ENCODE measurements at regions not wholly inside any gene's neighbourhood (a gene's known extent, or its start where the extent isn't known, plus 50 kb on each side); places are given as distances from the start of the nearest gene placed in this dataset.
A peak's percentile ranks its signal among the peaks of the same experiment; 100 is the strongest.

DNA sequence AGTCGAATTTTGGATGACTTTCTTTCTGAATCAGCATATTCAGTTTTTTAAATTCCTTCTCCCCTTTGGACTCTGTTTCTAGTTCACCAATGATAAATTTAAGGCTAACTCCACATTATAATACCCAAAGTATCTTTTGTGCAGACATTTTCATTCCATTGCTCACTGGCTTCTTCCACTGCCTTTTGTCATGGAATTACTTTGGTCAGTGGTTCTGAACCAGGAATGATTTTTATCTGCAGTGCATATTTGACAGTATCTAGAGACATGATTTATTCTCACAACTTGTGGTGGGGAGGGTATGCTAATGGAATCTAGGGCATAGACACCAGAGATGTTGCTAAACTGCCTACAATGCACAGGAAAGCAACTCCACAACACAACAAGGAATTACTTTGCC, 234.4 kb upstream of the PRKD1 start:
- no peak for DNase-seq (ENCODE audit: low spot score in 2 of 2)
- WGBS, 2 donors = 46 to 48% methylated on average over 1 of the region's 1 CpG
- no peak for TF ChIP-seq POLR2A (IDR thresholded peaks at IDR 0.05)
- TF ChIP-seq, protein P1, sequence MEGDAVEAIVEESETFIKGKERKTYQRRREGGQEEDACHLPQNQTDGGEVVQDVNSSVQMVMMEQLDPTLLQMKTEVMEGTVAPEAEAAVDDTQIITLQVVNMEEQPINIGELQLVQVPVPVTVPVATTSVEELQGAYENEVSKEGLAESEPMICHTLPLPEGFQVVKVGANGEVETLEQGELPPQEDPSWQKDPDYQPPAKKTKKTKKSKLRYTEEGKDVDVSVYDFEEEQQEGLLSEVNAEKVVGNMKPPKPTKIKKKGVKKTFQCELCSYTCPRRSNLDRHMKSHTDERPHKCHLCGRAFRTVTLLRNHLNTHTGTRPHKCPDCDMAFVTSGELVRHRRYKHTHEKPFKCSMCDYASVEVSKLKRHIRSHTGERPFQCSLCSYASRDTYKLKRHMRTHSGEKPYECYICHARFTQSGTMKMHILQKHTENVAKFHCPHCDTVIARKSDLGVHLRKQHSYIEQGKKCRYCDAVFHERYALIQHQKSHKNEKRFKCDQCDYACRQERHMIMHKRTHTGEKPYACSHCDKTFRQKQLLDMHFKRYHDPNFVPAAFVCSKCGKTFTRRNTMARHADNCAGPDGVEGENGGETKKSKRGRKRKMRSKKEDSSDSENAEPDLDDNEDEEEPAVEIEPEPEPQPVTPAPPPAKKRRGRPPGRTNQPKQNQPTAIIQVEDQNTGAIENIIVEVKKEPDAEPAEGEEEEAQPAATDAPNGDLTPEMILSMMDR (IDR thresholded peaks at IDR 0.05) = no peak
- H3K4me3 ChIP-seq (ENCODE audit: low read depth, poor library complexity, severe bottlenecking) = no peak overlapping the region
- intact Hi-C loops (cut with DNase I; ENCODE audit: low total_unique reads) = no loop called here

DNA sequence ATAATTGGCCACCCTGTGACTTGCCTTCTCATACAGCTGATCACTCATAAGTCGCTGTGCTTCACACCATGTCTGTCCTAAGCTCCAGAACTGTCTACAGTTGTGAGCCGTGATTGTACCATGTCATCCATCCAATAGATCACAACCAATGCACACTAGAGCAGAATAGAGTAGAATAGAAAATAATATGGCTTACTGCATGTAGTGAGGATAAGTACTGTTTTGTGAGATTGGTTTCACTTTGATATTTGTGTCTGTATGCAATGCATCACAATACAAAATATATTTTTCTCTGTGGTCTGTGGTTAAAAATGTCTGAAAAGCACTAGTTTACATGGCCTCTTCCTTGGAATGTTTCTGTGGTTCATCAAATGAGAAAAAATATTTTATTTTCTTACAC, 237.6 kb upstream of the PRKD1 start:
- no peak overlapping the region for H3K4me3 ChIP-seq (ENCODE audit: low read depth, poor library complexity, severe bottlenecking)
- 87 to 94% methylated on average over 2 of the region's 2 CpGs for WGBS, 2 donors
- intact Hi-C loops (cut with DNase I; ENCODE audit: low total_unique reads) = no loop called here
- no peak for TF ChIP-seq POLR2A (IDR thresholded peaks at IDR 0.05)
- TF ChIP-seq, protein P1 (IDR thresholded peaks at IDR 0.05) = no peak
- DNase-seq (ENCODE audit: low spot score in 2 of 2) = no peak

DNA sequence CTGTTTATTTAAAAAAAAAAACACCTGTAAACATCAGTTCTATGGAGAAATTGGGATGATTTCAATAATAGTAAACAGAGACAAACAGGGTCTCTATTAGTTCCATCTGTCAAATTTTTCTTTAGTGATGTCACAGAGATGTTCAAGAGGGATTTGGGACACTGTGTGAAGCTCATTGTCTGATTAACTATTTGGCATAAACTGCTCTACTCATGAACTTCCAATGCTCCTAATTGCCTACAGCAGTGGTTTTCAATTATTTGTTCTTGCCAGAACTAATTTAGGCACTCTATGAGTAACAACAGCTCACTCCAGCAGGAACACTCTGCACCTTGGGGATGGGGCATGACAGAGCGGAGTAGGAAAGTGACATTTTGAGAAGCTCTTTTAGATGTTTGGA, 250.1 kb upstream of the PRKD1 start:
- intact Hi-C loops (cut with DNase I; ENCODE audit: low total_unique reads) = no loop called here
- no peak overlapping the region for H3K4me3 ChIP-seq (ENCODE audit: low read depth, poor library complexity, severe bottlenecking)
- no peak for TF ChIP-seq POLR2A (IDR thresholded peaks at IDR 0.05)
- TF ChIP-seq, protein P1 (IDR thresholded peaks at IDR 0.05) = no peak
- DNase-seq (ENCODE audit: low spot score in 2 of 2) = peak in 1 of 2 donors; percentile 35
- 32 to 38% methylated on average over 1 of the region's 1 CpG for WGBS, 2 donors

DNA sequence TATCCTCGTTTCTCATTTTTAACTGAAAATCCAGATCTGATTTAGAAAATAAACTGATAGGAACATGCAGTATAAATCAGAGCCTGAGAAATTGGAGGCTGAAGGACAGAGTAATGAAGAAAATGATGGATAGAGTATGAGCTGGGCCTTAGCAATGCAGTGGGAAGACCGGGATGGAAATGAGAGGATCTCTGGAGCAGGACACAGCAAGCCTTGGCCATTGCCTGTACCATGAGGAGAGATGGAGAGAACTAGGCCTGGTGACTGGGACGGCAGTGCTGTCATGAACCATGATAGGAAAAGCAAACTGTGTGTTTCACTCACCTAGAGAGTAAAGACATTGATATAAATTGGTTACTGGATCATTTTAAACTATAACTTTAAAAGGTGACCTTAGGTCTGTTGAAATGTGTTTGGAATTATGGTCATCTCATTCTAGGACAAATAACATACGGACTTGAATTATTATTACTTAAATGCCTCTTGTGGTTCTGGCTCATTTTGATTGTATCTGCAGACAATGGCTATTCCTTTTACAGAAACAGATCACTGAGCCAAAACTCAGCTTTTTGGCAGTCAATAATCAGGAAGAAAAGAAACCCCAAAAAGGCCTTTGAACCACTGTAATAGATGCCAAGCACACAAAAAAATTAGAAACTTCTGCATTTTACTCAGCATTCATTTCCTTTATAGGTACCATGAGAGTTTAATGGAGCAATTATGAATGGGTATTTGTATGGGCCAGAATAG, 251.9 kb upstream of the PRKD1 start:
- WGBS, 2 donors = 71 to 74% methylated on average over 3 to 4 of the region's 4 CpGs
- intact Hi-C loops (cut with DNase I; ENCODE audit: low total_unique reads) = no loop called here
- TF ChIP-seq, protein P1 (IDR thresholded peaks at IDR 0.05) = no peak
- TF ChIP-seq POLR2A (IDR thresholded peaks at IDR 0.05) = no peak
- DNase-seq (ENCODE audit: low spot score in 2 of 2) = no peak
- no peak overlapping the region for H3K4me3 ChIP-seq (ENCODE audit: low read depth, poor library complexity, severe bottlenecking)

DNA sequence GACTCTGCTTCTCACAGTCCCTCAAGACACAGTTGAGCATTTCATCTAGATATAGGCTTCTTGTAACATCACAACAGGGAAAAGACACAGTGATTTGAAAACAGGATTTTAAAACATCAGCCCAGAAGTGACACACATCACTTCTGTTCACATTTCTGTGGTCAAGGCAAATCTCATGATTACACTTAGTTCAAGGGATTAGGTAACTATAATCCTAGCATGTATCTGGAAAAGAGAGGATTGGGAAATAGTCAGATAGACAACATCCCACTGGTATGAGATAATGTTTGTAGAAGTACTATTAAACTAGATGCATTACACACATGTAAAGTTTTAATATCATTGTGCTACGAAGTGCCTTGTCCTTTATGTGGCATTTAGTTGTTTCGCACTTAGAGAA, 252.6 kb upstream of the PRKD1 start:
- DNase-seq (ENCODE audit: low spot score in 2 of 2) = no peak
- intact Hi-C loops (cut with DNase I; ENCODE audit: low total_unique reads) = no loop called here
- TF ChIP-seq POLR2A (IDR thresholded peaks at IDR 0.05) = no peak
- TF ChIP-seq, protein P1 (IDR thresholded peaks at IDR 0.05) = no peak
- WGBS, 2 donors = 42 to 64% methylated on average over 2 of the region's 2 CpGs
- no peak overlapping the region for H3K4me3 ChIP-seq (ENCODE audit: low read depth, poor library complexity, severe bottlenecking)

DNA sequence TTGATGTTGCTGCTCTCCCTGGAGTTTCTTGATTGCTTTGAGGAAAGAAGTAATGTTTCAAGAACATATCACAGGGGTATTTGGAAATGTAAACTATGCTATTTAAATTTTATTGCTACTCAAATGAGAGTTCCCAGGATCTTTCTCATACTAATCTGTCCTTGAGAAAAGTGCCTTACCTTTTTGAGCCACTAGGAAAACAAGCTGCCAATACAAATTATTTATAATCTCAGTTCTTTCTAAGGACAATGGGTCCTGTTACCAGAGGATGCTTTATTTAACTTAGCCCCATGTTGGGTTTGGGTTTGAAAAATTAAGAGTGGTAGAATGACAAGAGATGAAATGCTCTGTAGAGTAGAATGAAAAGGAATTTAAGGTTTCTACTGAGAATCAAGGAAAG, 258.2 kb upstream of the PRKD1 start:
- no peak overlapping the region for H3K4me3 ChIP-seq (ENCODE audit: low read depth, poor library complexity, severe bottlenecking)
- no peak for DNase-seq (ENCODE audit: low spot score in 2 of 2)
- intact Hi-C loops (cut with DNase I; ENCODE audit: low total_unique reads) = no loop called here
- TF ChIP-seq, protein P1 (IDR thresholded peaks at IDR 0.05) = no peak
- TF ChIP-seq POLR2A (IDR thresholded peaks at IDR 0.05) = no peak

Data from lower leg skin (tissue), 4 donors.